MM.1S (cell line): ENCODE measurements at regions not wholly inside any gene's neighbourhood (a gene's known extent, or its start where the extent isn't known, plus 50 kb on each side); places are given as distances from the start of the nearest gene placed in this dataset.

Experiments
- CTCF ChIP-seq: fragments of 300-600 bp; sonication (generic); IDR thresholded peaks from 2 replicates; pipeline ENCODE4 v1.5.1; 2016; ENCODE audit warnings: antibody characterized with exemption, low read length, mixed read lengths
- EZH2 ChIP-seq: fragments of 300-600 bp; sonication (generic); optimal IDR thresholded peaks from 2 replicates; pipeline ENCODE3; 2017; ENCODE audit warnings: low read depth, mild to moderate bottlenecking, antibody characterized with exemption, low read length, mixed read lengths
- EZH2phosphoT487 ChIP-seq: fragments of 300-600 bp; sonication (generic); IDR thresholded peaks from 2 replicates; pipeline ENCODE4 v1.6.1; 2018; ENCODE audit warnings: antibody characterized with exemption, low read length

- no peak for TF ChIP-seq CTCF
- TF ChIP-seq EZH2phosphoT487, result no peak
- TF ChIP-seq EZH2, result no peak
These were observed 115.1 kb downstream of the PALM2AKAP2 start for GRCh38 chr9:109894921-109895758.
